Activated CD4-positive, alpha-beta T cell treated with anti-CD3 and anti-CD28 coated beads for 36 hours (primary cell): ENCODE measurements at regions not wholly inside any gene's neighbourhood (a gene's known extent, or its start where the extent isn't known, plus 50 kb on each side); places are given as distances from the start of the nearest gene placed in this dataset.

Experiments
- ATAC-seq: fragments of 200-7000 bp; cut with Tn5 transposase; one replicate; pipeline ENCODE4 v1.10.0; 2021; ENCODE audit warnings: mild to moderate bottlenecking, moderate library complexity
- CTCF ChIA-PET: fragments of 350-600 bp; sonication (Branson Sonifier 250); formaldehyde crosslinking; loops from one replicate; lab custom pipeline; 2021; ENCODE audit warnings: antibody characterized with exemption; lab: Charles Lee
- POLR2A ChIA-PET: fragments of 350-600 bp; sonication (Branson Sonifier 250); formaldehyde crosslinking; loops from one replicate; lab custom pipeline; 2021; ENCODE audit warnings: antibody characterized with exemption, inconsistent platforms; lab: Charles Lee
- DNase-seq: peaks from one replicate; pipeline ENCODE4 v3.0.0-alpha.2; 2020
- H3K27ac Mint-ChIP-seq: one replicate; pipeline ENCODE4 v1.8.0; 2021; ENCODE audit warnings: mixed read lengths
- H3K27me3 Mint-ChIP-seq: one replicate; pipeline ENCODE4 v1.8.0; 2021; ENCODE audit warnings: mixed read lengths
- H3K36me3 Mint-ChIP-seq: one replicate; pipeline ENCODE4 v1.8.0; 2021; ENCODE audit warnings: low read depth, mixed read lengths
- H3K4me1 Mint-ChIP-seq: one replicate; pipeline ENCODE4 v1.8.0; 2021; ENCODE audit warnings: mixed read lengths
- H3K4me3 Mint-ChIP-seq: one replicate; pipeline ENCODE4 v1.8.0; 2021; ENCODE audit warnings: mild to moderate bottlenecking, moderate library complexity, mixed read lengths
- H3K9me3 Mint-ChIP-seq: one replicate; pipeline ENCODE4 v1.8.0; 2021; ENCODE audit warnings: low read depth, mixed read lengths
- intact Hi-C, 2 experiments: fragments of 100-400 bp; cut with DNase I in 1 of 2; cut with micrococcal nuclease in 1 of 2; formaldehyde crosslinking; loops; one replicate each; pipeline versions ENCODE4 v1.14.2 to v1.15.1; 2022 to 2024; cut with DNase I, micrococcal nuclease

DNA sequence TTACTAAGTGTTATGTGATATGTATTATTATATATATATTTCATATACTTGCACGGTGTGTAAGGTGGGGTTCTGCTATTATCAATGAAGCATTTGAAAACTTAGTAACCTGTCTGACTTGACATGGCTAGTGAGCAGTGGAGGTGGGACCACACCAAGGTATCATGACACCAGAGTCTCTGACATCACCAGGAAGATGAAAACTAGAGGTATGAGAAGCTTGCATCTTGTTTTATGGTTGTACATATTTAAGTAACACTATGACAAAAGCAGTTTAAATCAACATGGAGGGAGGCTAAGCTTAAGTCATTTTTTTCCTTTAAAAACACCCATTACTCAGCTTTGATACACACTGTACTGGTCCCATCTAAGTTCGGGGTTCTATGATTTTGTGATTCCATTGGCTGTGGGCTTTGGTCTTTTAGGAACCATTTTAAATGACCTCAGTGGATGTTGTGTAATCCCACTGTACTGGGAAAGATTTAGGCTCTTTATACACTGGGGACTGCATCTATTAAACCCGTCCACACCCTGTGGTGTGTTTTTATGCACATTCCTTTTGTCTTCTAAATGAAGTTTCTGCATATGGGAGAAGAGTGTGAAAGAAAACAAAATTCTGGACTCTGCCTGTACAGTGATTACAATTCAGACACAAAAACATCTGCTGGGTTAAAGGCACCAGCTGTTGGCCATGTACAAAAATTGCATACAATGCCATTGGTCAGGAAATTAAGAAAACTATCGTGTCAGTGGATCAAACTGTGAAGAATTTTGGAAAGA lies 570.6 kb downstream of the SPRY1 start:
- H3K27me3 Mint-ChIP-seq, result peaks cover 2% of the 10 kb centered on the region
- no peak for DNase-seq
- ChIA-PET POLR2A (no interaction called here), CTCF (interaction anchor here (1.9 kb wide), 1 partner anchor 11 kb away, joined by 4 read pairs; no protein-coding TSS in a partner anchor)
- ATAC-seq, result no peak
- no peak overlapping the region for H3K27ac Mint-ChIP-seq
- no peak overlapping the region for H3K4me3 Mint-ChIP-seq
- H3K36me3 Mint-ChIP-seq, result no peaks in the 10 kb centered on the region
- H3K9me3 Mint-ChIP-seq, result no peaks in the 10 kb centered on the region
- no peaks in the 10 kb centered on the region for H3K4me1 Mint-ChIP-seq
- intact Hi-C loops, result no loop called here

DNA sequence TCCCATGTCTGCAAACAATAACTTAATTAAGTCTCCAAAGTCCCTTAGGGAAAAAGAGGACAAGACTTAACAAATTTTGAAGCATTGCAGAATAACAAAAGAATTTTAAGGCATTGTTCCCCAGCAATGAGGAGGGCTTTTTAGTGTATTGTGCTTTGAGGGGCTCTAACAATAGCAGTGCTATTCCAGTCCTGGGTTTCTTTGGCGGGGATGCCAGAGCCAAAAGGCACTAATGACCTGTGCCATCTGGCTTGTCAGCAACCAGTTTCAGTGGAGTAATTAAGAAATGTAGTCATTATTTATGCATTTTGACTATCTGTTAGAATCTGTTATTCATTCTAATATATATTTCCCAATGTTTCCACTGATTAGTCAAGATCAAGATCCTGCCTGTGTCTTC lies 575.4 kb downstream of the SPRY1 start:
- POLR2A ChIA-PET, result no interaction called here
- intact Hi-C loops, result no loop called here
- H3K27ac Mint-ChIP-seq, result no peak overlapping the region
- ATAC-seq (no peak), DNase-seq (no peak)
- H3K9me3 Mint-ChIP-seq, result no peaks in the 10 kb centered on the region
- no peaks in the 10 kb centered on the region for H3K4me1 Mint-ChIP-seq
- no peak overlapping the region for H3K4me3 Mint-ChIP-seq
- CTCF ChIA-PET, result no interaction called here
- no peaks in the 10 kb centered on the region for H3K36me3 Mint-ChIP-seq
- H3K27me3 Mint-ChIP-seq, result peaks cover 2% of the 10 kb centered on the region

- Mint-ChIP-seq H3K9me3 (no peaks in the 10 kb centered on the region), H3K36me3 (no peaks in the 10 kb centered on the region), H3K27ac (no peak overlapping the region), H3K27me3 (peaks cover 2% of the 10 kb centered on the region), H3K4me1 (no peaks in the 10 kb centered on the region), H3K4me3 (no peak overlapping the region)
- intact Hi-C loops, result no loop called here
- DNase-seq, result no peak
- ChIA-PET CTCF (no interaction called here), POLR2A (no interaction called here)
- no peak for ATAC-seq
Measured at GRCh38 chr4:123974386-123975149, 578.0 kb downstream of the SPRY1 start.

- Mint-ChIP-seq H3K4me3 (no peak overlapping the region), H3K4me1 (no peaks in the 10 kb centered on the region), H3K27me3 (peaks cover 2% of the 10 kb centered on the region), H3K36me3 (no peaks in the 10 kb centered on the region), H3K27ac (no peak overlapping the region), H3K9me3 (no peaks in the 10 kb centered on the region)
- intact Hi-C loops, result no loop called here
- DNase-seq, result no peak
- no peak for ATAC-seq
- ChIA-PET POLR2A (no interaction called here), CTCF (no interaction called here)
Measured at GRCh38 chr4:123976285-123976684, 579.7 kb downstream of the SPRY1 start.

DNA sequence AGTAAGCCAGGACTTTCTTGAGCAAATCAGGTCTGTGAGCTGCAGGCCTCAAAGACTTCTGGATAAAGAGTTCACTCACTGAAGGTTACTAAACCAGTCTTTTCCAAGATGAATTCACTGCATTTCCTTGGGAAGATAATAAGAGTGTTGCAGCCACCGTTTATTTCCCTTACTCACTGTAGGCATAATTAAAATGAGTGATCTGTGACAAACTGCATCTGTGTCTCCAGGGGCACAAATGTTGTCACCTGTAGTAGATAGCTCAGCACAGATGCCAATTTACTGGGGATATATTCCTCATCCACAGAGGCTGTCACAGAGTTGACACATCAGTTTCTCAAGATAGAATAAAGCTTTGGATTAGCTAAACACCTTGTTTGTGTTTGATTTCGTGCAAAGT lies 580.2 kb downstream of the SPRY1 start:
- no peak overlapping the region for H3K27ac Mint-ChIP-seq
- ChIA-PET CTCF (interaction anchor here (1.1 kb wide), 1 partner anchor 910 kb away, joined by 3 read pairs; no protein-coding TSS in a partner anchor), POLR2A (no interaction called here)
- H3K4me1 Mint-ChIP-seq, result no peaks in the 10 kb centered on the region
- H3K36me3 Mint-ChIP-seq, result no peaks in the 10 kb centered on the region
- intact Hi-C loops, result no loop called here
- H3K9me3 Mint-ChIP-seq, result no peaks in the 10 kb centered on the region
- DNase-seq (no peak), ATAC-seq (no peak)
- H3K4me3 Mint-ChIP-seq, result no peak overlapping the region
- H3K27me3 Mint-ChIP-seq, result peaks cover 2% of the 10 kb centered on the region

GRCh38 chr4:123977641-123978081 lies 581.1 kb downstream of the SPRY1 start:
- ChIA-PET CTCF (interaction anchor here (1.1 to 1.4 kb wide), 2 partner anchors 11 to 909 kb away, joined by 3 to 4 read pairs; no protein-coding TSS in a partner anchor), POLR2A (no interaction called here)
- Mint-ChIP-seq H3K4me3 (no peak overlapping the region), H3K9me3 (no peaks in the 10 kb centered on the region), H3K27me3 (peaks cover 2% of the 10 kb centered on the region), H3K4me1 (no peaks in the 10 kb centered on the region), H3K36me3 (no peaks in the 10 kb centered on the region), H3K27ac (no peak overlapping the region)
- DNase-seq (no peak), ATAC-seq (no peak)
- intact Hi-C loops, result no loop called here

DNA sequence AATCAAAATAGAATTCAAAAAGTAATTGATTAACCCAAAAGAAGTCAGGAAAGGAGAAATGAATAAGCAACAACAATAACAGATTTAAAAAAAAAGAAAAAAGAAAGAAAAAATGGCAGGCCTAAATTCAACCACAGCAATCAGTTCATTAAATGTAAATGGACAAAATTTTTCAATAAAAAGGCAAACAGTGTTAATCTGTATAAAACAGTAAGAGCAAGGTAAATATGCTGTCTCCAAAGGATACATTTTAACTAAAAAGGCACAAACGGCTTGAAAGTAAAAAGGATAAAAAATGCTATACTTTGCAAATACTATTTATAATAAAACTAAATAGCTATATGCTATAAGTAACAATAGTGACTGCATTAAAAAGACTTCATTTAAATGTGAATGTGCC lies 582.0 kb downstream of the SPRY1 start:
- CTCF ChIA-PET, result interaction anchor here (1.4 kb wide), 1 partner anchor 12 kb away, joined by 4 read pairs; no protein-coding TSS in a partner anchor
- H3K36me3 Mint-ChIP-seq, result no peaks in the 10 kb centered on the region
- no peaks in the 10 kb centered on the region for H3K4me1 Mint-ChIP-seq
- no peaks in the 10 kb centered on the region for H3K9me3 Mint-ChIP-seq
- POLR2A ChIA-PET, result no interaction called here
- DNase-seq (no peak), ATAC-seq (no peak)
- H3K27me3 Mint-ChIP-seq, result peaks cover 2% of the 10 kb centered on the region
- H3K27ac Mint-ChIP-seq, result no peak overlapping the region
- intact Hi-C loops, result no loop called here
- H3K4me3 Mint-ChIP-seq, result no peak overlapping the region

GRCh38 chr4:123980736-123981300 lies 584.2 kb downstream of the SPRY1 start:
- intact Hi-C loops, result no loop called here
- H3K4me3 Mint-ChIP-seq, result no peak overlapping the region
- ATAC-seq (no peak), DNase-seq (no peak)
- no peak overlapping the region for H3K27ac Mint-ChIP-seq
- no peaks in the 10 kb centered on the region for H3K9me3 Mint-ChIP-seq
- no peaks in the 10 kb centered on the region for H3K27me3 Mint-ChIP-seq
- ChIA-PET POLR2A (no interaction called here), CTCF (interaction anchor here (0.6 kb wide), 1 partner anchor 645 kb away, joined by 3 read pairs; no protein-coding TSS in a partner anchor)
- no peaks in the 10 kb centered on the region for H3K36me3 Mint-ChIP-seq
- no peaks in the 10 kb centered on the region for H3K4me1 Mint-ChIP-seq

DNA sequence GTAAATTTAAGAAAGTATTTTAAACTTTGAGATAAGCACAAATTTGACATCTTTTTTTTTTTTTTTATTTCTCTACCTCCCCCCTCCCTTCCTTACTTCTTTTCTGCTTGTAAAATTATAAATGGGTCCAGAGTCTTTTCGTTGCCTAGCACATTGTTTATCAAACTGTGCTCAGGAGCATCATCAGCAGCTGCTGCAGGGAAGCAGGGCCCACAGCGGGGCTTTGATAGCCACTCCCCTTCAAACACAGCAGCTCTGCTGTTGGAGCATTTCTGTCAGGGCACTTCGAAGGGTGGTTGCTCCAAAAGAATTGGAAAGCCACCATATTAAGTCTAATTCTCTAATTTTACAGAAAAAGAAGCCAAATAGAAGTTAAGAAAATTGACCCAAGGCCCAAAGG lies 588.3 kb downstream of the SPRY1 start:
- DNase-seq (no peak), ATAC-seq (no peak)
- CTCF ChIA-PET, result interaction anchor here (0.6 kb wide), 1 partner anchor 1869 kb away, joined by 3 read pairs; no protein-coding TSS in a partner anchor
- intact Hi-C loops, result no loop called here
- H3K27ac Mint-ChIP-seq, result no peak overlapping the region
- H3K27me3 Mint-ChIP-seq, result no peaks in the 10 kb centered on the region
- H3K4me1 Mint-ChIP-seq, result no peaks in the 10 kb centered on the region
- H3K9me3 Mint-ChIP-seq, result no peaks in the 10 kb centered on the region
- POLR2A ChIA-PET, result no interaction called here
- H3K36me3 Mint-ChIP-seq, result no peaks in the 10 kb centered on the region
- no peak overlapping the region for H3K4me3 Mint-ChIP-seq

DNA sequence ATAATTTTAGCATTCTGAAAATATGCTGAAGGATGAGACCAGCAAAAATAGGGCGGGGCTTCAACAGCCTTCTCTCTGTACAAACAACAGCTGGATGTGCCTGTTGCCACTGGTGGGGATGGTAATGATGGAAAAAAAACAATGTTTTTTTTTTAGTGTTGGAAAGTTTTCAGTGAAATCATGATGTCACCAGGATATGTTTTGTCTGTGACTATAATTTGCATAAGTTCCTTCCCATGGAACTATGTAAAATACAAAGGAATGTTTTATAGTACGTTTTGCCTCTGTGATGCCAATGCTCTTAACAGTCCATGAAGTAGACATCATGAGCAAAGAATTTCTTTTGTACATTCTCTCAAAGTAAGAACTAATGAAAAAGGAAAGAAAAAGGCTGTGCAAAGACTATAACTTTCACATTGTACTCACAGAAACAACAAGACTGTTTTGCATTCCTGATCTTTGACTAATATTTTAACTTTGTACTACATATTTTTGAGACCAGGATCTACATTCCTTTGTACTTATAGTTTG lies 589.7 kb downstream of the SPRY1 start:
- H3K27me3 Mint-ChIP-seq, result no peaks in the 10 kb centered on the region
- POLR2A ChIA-PET, result no interaction called here
- no peak overlapping the region for H3K4me3 Mint-ChIP-seq
- no peaks in the 10 kb centered on the region for H3K4me1 Mint-ChIP-seq
- ATAC-seq (no peak), DNase-seq (no peak)
- CTCF ChIA-PET, result no interaction called here
- no peaks in the 10 kb centered on the region for H3K9me3 Mint-ChIP-seq
- intact Hi-C loops, result no loop called here
- no peaks in the 10 kb centered on the region for H3K36me3 Mint-ChIP-seq
- no peak overlapping the region for H3K27ac Mint-ChIP-seq

DNA sequence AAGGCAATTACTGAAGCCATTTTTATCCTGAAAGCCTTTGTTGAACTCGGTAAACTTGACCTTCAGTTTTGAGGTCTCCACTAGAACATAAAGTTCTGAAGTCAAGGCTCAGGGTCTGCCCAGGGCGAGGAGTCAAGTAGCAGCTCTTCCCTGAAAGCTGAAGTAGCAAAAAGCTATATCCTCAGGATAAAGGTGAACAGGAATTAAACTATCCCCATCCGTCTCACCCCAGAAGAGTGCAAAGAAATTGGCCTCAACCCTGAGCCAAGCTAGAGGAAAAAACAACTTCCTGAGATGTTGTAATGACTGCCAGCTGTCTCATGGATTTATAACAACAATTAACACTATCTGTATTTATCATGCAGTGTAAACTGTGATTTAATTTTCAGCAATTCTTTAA lies 590.8 kb downstream of the SPRY1 start:
- no peak for DNase-seq
- H3K27me3 Mint-ChIP-seq, result no peaks in the 10 kb centered on the region
- no peak overlapping the region for H3K27ac Mint-ChIP-seq
- intact Hi-C loops, result no loop called here
- no peak for ATAC-seq
- H3K9me3 Mint-ChIP-seq, result no peaks in the 10 kb centered on the region
- ChIA-PET POLR2A (no interaction called here), CTCF (no interaction called here)
- no peaks in the 10 kb centered on the region for H3K4me1 Mint-ChIP-seq
- no peak overlapping the region for H3K4me3 Mint-ChIP-seq
- H3K36me3 Mint-ChIP-seq, result no peaks in the 10 kb centered on the region
